Heart left ventricle (tissue), 16 donors: ENCODE measurements at regions not wholly inside any gene's neighbourhood (a gene's known extent, or its start where the extent isn't known, plus 50 kb on each side); places are given as distances from the start of the nearest gene placed in this dataset.

ENCODE experiments used
- ATAC-seq, 4 donors: fragments of 200-7000 bp; cut with Tn5 transposase; one replicate each; pipeline ENCODE4 v1.9.1; 2020 to 2022; ENCODE audit warnings: moderate library complexity in 4 of 4, mild to moderate bottlenecking in 3 of 4, moderate number of reproducible peaks in 1 of 4
- DNase-seq, 5 donors: peaks; one replicate each; pipeline ENCODE4 v3.0.0-alpha.2; 2020
- H3K27ac ChIP-seq, 12 donors: fragments of 200-600 bp; sonication (generic) in 4 of 12; one replicate each; pipeline versions ENCODE4 v1.5.0 to v1.8.0; 2016 to 2022; ENCODE audit warnings: mild to moderate bottlenecking in 2 of 12
- H3K27me3 ChIP-seq, 9 donors: fragments of 200-600 bp; sonication (generic) in 2 of 9; one replicate each; pipeline versions ENCODE4 v1.5.1 to v1.8.0; 2016 to 2022; ENCODE audit warnings: mild to moderate bottlenecking in 3 of 9
- H3K36me3 ChIP-seq, 9 donors: fragments of 200-600 bp; sonication (generic) in 2 of 9; one replicate each; pipeline versions ENCODE4 v1.5.0 to v1.8.0; 2018 to 2022; ENCODE audit warnings: mild to moderate bottlenecking in 2 of 9
- H3K4me1 ChIP-seq, 12 donors: fragments of 200-600 bp; sonication (generic) in 4 of 12; one replicate each; pipeline versions ENCODE4 v1.5.0 to v1.8.0; 2016 to 2022; ENCODE audit warnings: mild to moderate bottlenecking in 3 of 12
- H3K4me3 ChIP-seq, 12 donors: fragments of 200-600 bp; sonication (generic) in 4 of 12; one replicate each; pipeline versions ENCODE4 v1.5.0 to v1.8.0; 2017 to 2022; ENCODE audit warnings: mild to moderate bottlenecking in 9 of 12, moderate library complexity in 4 of 12
- H3K9me3 ChIP-seq, 12 donors: fragments of 200-600 bp; sonication (generic) in 4 of 12; one replicate each; pipeline versions ENCODE4 v1.5.0 to v1.8.0; 2016 to 2022; ENCODE audit warnings: mild to moderate bottlenecking in 1 of 12
- CTCF ChIP-seq, 12 donors: fragments of 200-600 bp; sonication (generic) in 4 of 12; IDR thresholded peaks; one replicate each; pipeline versions ENCODE4 v1.5.0 to v1.8.0; 2018 to 2022; ENCODE audit warnings: antibody characterized with exemption in 12 of 12, mild to moderate bottlenecking in 5 of 12
- POLR2A ChIP-seq, 2 donors: fragments of 450-650 bp; IDR thresholded peaks; one replicate each; pipeline ENCODE4 v1.6.1; 2017; ENCODE audit warnings: antibody characterized with exemption in 2 of 2, mild to moderate bottlenecking in 2 of 2, moderate library complexity in 2 of 2
- WGBS, 4 donors: extraction: QIAGEN DNeasy Blood & Tissue Kit in 2 of 4; methylation state at CpG; one replicate each; pipeline versions ENCODE4 v1.1.5 to v1.1.7; 2013 to 2018; 5-methylcytosine and 5-hydroxymethylcytosine counted together
- intact Hi-C, 10 donors: fragments of 100-400 bp; cut with DNase I; formaldehyde crosslinking; loops; one replicate each; pipeline versions ENCODE4 v1.11.1 to v1.14.2; 2022
- donor health status: ischemic (EF 13 %, LVEDD 7.1; RV severe dilation, severe dysfunction).
- donor health status: healthy with polysubstance abuse.
- donor health status: DM: no; HTN: yes; CAD: no.
- donor health status: DM: no; HTN: no; CAD: no.
- donor health status: ischemic (EF 25% LVEDD 6.9; RV normal size, moderate dysfunction).
- donor health status: ischemic (EF 25% LVEDD 5.7; RV mildly dilated, moderate dysfunction).
- donor health status: healthy.
- donor health status: DM: yes; HTN: yes; CAD: no.
- donor health status: ischemic (EF 35%, LVEDD 5.7; RV mildly dilated, moderate dysfunction).
- donor health status: nonischemic (EF 11% LVEDD 7.7; RV severe dilation, severe dysfunction).
- donor health status: DM: yes; HTN: yes; CAD: no.
- donor health status: PGD.
- donor health status: ischemic (EF 29% LVEDD 5.4; RV normal size, mild dysfunction).
- donor health status: nonischemic (EF 23%, LVEDD 6.1; RV moderate dilation, normal function).

GRCh38 chr12:93115198-93115601, 186.1 kb upstream of the EEA1 start:
- peaks cover 4 to 52% (median 33%) of the 10 kb centered on the region in 12 donors for H3K4me1 ChIP-seq
- intact Hi-C loops = no loop called here
- peak overlapping the region in 11 of 12 donors; percentile 4 to 68 (median 32) for H3K27ac ChIP-seq
- ATAC-seq (peak in 3 of 4 donors; percentile 6 to 55 (median 16)), DNase-seq (no peak)
- WGBS, 4 donors = 26 to 46% (median 30%) methylated on average over 6 of the region's 6 CpGs
- H3K4me3 ChIP-seq = no peak overlapping the region
- no peaks in the 10 kb centered on the region for H3K36me3 ChIP-seq
- peaks cover 0 to 4% (median 0%) of the 10 kb centered on the region in 12 donors for H3K9me3 ChIP-seq
- H3K27me3 ChIP-seq = no peaks in the 10 kb centered on the region
- TF ChIP-seq CTCF (IDR thresholded peaks at IDR 0.05) (no peak), POLR2A (IDR thresholded peaks at IDR 0.05) (no peak)

- Histone ChIP-seq H3K27ac (peak overlapping the region in 11 of 12 donors; percentile 4 to 68 (median 29)), H3K4me1 (peaks cover 4 to 52% (median 33%) of the 10 kb centered on the region in 12 donors), H3K9me3 (peaks cover 0 to 4% (median 0%) of the 10 kb centered on the region in 12 donors), H3K36me3 (no peaks in the 10 kb centered on the region), H3K4me3 (no peak overlapping the region), H3K27me3 (no peaks in the 10 kb centered on the region)
- TF ChIP-seq POLR2A (IDR thresholded peaks at IDR 0.05) = no peak
- no peak for TF ChIP-seq CTCF (IDR thresholded peaks at IDR 0.05)
- peak in 4 of 5 donors; percentile 36 to 46 (median 42) for DNase-seq
- peak in 3 of 4 donors; percentile 32 to 41 (median 36) for ATAC-seq
- 18 to 23% (median 20%) methylated on average over 4 of the region's 4 CpGs for WGBS, 4 donors
- intact Hi-C loops = no loop called here
Measured at GRCh38 chr12:93115646-93116045, 186.6 kb upstream of the EEA1 start.

DNA sequence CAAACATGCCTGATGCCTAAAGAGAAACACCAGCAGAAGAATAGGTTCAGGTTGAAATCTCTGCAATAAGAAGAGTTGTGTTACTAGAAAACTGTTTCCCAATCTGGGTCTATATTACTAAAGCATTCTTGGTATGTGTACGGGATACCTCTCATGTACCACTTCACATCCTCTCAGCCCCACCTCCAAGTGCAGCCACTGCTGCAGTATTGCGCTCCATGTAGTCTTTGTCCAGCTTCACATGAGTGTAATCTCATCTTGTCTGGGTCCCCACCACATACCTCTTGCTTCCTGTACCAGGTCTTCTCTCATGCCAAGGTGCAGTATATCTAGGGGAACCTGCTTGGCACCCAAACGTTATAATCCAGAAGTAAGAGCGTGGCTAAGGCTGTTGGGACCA, 187.5 kb upstream of the EEA1 start:
- ATAC-seq (no peak), DNase-seq (no peak)
- intact Hi-C loops = no loop called here
- 84 to 95% (median 87%) methylated on average over 4 of the region's 4 CpGs for WGBS, 4 donors
- H3K4me3 ChIP-seq = no peak overlapping the region
- H3K27me3 ChIP-seq = no peaks in the 10 kb centered on the region
- H3K4me1 ChIP-seq = peaks cover 4 to 48% (median 33%) of the 10 kb centered on the region in 12 donors
- peaks cover 0 to 4% (median 0%) of the 10 kb centered on the region in 12 donors for H3K9me3 ChIP-seq
- TF ChIP-seq POLR2A (IDR thresholded peaks at IDR 0.05) (no peak), CTCF (IDR thresholded peaks at IDR 0.05) (no peak)
- no peaks in the 10 kb centered on the region for H3K36me3 ChIP-seq
- no peak overlapping the region for H3K27ac ChIP-seq

GRCh38 chr12:93121729-93122488, 192.8 kb upstream of the EEA1 start:
- no peaks in the 10 kb centered on the region for H3K9me3 ChIP-seq
- DNase-seq = no peak
- TF ChIP-seq POLR2A (IDR thresholded peaks at IDR 0.05) (no peak), CTCF (IDR thresholded peaks at IDR 0.05) (no peak)
- ATAC-seq = no peak
- H3K27me3 ChIP-seq = no peaks in the 10 kb centered on the region
- peaks cover 0 to 10% (median 4%) of the 10 kb centered on the region in 12 donors for H3K4me1 ChIP-seq
- 77 to 86% (median 82%) methylated on average over 4 of the region's 4 CpGs for WGBS, 4 donors
- intact Hi-C loops = loop anchor here in 1 of 10 donors (10.0 kb wide), 1 partner anchor 127 kb away; no protein-coding TSS in a partner anchor
- no peak overlapping the region for H3K27ac ChIP-seq
- H3K36me3 ChIP-seq = no peaks in the 10 kb centered on the region
- no peak overlapping the region for H3K4me3 ChIP-seq
